ENCODE measurements at regions not wholly inside any gene's neighbourhood (a gene's known extent, or its start where the extent isn't known, plus 50 kb on each side); places are given as distances from the start of the nearest gene placed in this dataset.

- no TSS peak for BruUV-seq (replicated peaks)
- no peaks in the 10 kb centered on the region for H3K36me3 ChIP-seq (ENCODE audit: control insufficient read depth, insufficient read depth, low read length)
- no peak overlapping the region for H3K4me2 ChIP-seq (ENCODE audit: low read depth, low read length)
- H2AFZ ChIP-seq (replicated peaks; ENCODE audit: low read length, poor library complexity): no peak overlapping the region
- no peak overlapping the region for H4K91ac ChIP-seq (ENCODE audit: insufficient read depth, low read depth, low read length)
- dilution Hi-C loops (cut with HindIII; ENCODE audit: low sequenced_read_pairs, unreplicated experiment): no loop called here
- intact Hi-C loops (cut with micrococcal nuclease): no loop called here
- POLR2A ChIA-PET (ENCODE audit: unreplicated experiment): no interaction called here
- no peak overlapping the region for H2AK9ac ChIP-seq (replicated peaks; ENCODE audit: low read depth, low read length, poor library complexity)
- no peak overlapping the region for H3K9ac ChIP-seq (ENCODE audit: low read depth, low read length)
- H2BK20ac ChIP-seq (ENCODE audit: low read depth, low read length): no peak overlapping the region
- H2BK120ac ChIP-seq (ENCODE audit: low read depth, low read length): no peak overlapping the region
- H2BK5ac ChIP-seq (ENCODE audit: low read depth, low read length, poor library complexity, severe bottlenecking): no peak overlapping the region
- no CpG with 5 or more reads among the region's 2 CpGs for WGBS, 2 experiments (ENCODE audit: extremely low coverage in 2 of 2, insufficient read length in 1 of 2)
- H3K56ac ChIP-seq (ENCODE audit: extremely low read depth, insufficient read depth, low read length): no peak overlapping the region
- no peaks in the 10 kb centered on the region for H3K9me1 ChIP-seq (ENCODE audit: insufficient read depth, low read length)
- H4K20me1 ChIP-seq (ENCODE audit: insufficient read depth, low read length): no peaks in the 10 kb centered on the region
- H2BK15ac ChIP-seq (ENCODE audit: low read depth, low read length): no peak overlapping the region
- H3K14ac ChIP-seq (replicated peaks; ENCODE audit: low read depth, low read length): no peak overlapping the region
- no peaks in the 10 kb centered on the region for H3K9me3 ChIP-seq (ENCODE audit: control insufficient read depth, insufficient read depth, low read length)
- H3K23ac ChIP-seq (ENCODE audit: low read depth, low read length): no peak overlapping the region
- ATAC-seq (ENCODE audit: low read depth) (no peak), DNase-seq (no peak)
- TF ChIP-seq POLR2A (IDR thresholded peaks at IDR 0.05; ENCODE audit: low read depth, low read length): no peak
- no peak for TF ChIP-seq NFE2L2 (IDR thresholded peaks at IDR 0.05; ENCODE audit: low read depth, low read length)
- no peak for TF ChIP-seq ELK1 (IDR thresholded peaks at IDR 0.05; ENCODE audit: borderline replicate concordance, low read depth, low read length)
- TF ChIP-seq RAD21 (IDR thresholded peaks at IDR 0.05; ENCODE audit: low read length): no peak
- no peak for TF ChIP-seq FOS (IDR thresholded peaks at IDR 0.05; ENCODE audit: low read depth, low read length)
- TF ChIP-seq MAZ (IDR thresholded peaks at IDR 0.05; ENCODE audit: borderline replicate concordance, low read depth, low read length): no peak
- no peak for TF ChIP-seq SMC3 (IDR thresholded peaks at IDR 0.05; ENCODE audit: low read depth, low read length)
- no peak for TF ChIP-seq CEBPB (IDR thresholded peaks at IDR 0.05; ENCODE audit: low read depth, low read length)
- H3K27ac ChIP-seq (ENCODE audit: insufficient read depth, low read length): no peak overlapping the region
- no peak overlapping the region for H2AK5ac ChIP-seq (ENCODE audit: low read depth, low read length)
- no peak overlapping the region for H4K8ac ChIP-seq (ENCODE audit: low read depth in 2 of 2, low read length in 2 of 2)
- no peak overlapping the region for H3K4me3 ChIP-seq (ENCODE audit: insufficient read depth, low read depth, low read length)
- no peak overlapping the region for H3K4ac ChIP-seq (ENCODE audit: low read depth, low read length)
- no peak overlapping the region for H4K5ac ChIP-seq (ENCODE audit: low read depth, low read length)
- CTCF ChIA-PET: no interaction called here
- H3K27me3 ChIP-seq (ENCODE audit: control insufficient read depth, insufficient read depth, low read length): no peaks in the 10 kb centered on the region
- no peaks in the 10 kb centered on the region for H3K4me1 ChIP-seq (ENCODE audit: control insufficient read depth, insufficient read depth, low read length)
- H3K79me1 ChIP-seq (ENCODE audit: low read depth in 1 of 2, low read length in 2 of 2): no peaks in the 10 kb centered on the region
- H3K18ac ChIP-seq (ENCODE audit: low read depth, low read length): no peak overlapping the region
- in situ Hi-C loops (cut with MboI; ENCODE audit: low sequenced_read_pairs): no loop called here
These were observed 146.7 kb upstream of the PITX2 start for GRCh38 chr4:110769578-110769977.

Measured in IMR-90 (cell line).